T47D (cell line): ENCODE measurements at regions not wholly inside any gene's neighbourhood (a gene's known extent, or its start where the extent isn't known, plus 50 kb on each side); places are given as distances from the start of the nearest gene placed in this dataset.
"Not testable (repeated sequence)": the region's sequence is repeated elsewhere in the genome, so short reads cannot be mapped to it uniquely, and the experiment has no call there.

Experiments
- DNase-seq, 2 experiments: peaks; one replicate each; pipeline versions ENCODE4 v3.0.0 to v3.0.0-alpha.2; 2011 to 2012; ENCODE audit warnings: low read depth in 1 of 2, low spot score in 1 of 2
- JUND ChIP-seq: IDR thresholded peaks from 2 replicates; pipeline ENCODE4 v1.6.1; 2012; ENCODE audit warnings: low read depth
- in situ Hi-C: cut with HindIII; loops from 2 replicates; pipeline ENCODE4 v1.10.0; 2016; ENCODE audit warnings: low sequenced_read_pairs, low pct_unique_long_range_greater_than_20kb

GRCh38 chr7:110264288-110264687 lies 826.6 kb upstream of the LRRN3 start:
- in situ Hi-C loops, result no loop called here
- DNase-seq, result no peak
- TF ChIP-seq JUND, result no peak

- peak in 1 of 2 experiments; percentile 96 for DNase-seq
- in situ Hi-C loops, result no loop called here
- TF ChIP-seq JUND, result peak; percentile 88; the same call in 1 of the 2 replicates
Observed at GRCh38 chr7:110281362-110281761, 809.6 kb upstream of the LRRN3 start.

- in situ Hi-C loops, result no loop called here
- peak; percentile 80; the same call in 1 of the 2 replicates for TF ChIP-seq JUND
- DNase-seq, result peak in 1 of 2 experiments; percentile 96
Observed at GRCh38 chr7:110283056-110283455, 807.9 kb upstream of the LRRN3 start.

DNA sequence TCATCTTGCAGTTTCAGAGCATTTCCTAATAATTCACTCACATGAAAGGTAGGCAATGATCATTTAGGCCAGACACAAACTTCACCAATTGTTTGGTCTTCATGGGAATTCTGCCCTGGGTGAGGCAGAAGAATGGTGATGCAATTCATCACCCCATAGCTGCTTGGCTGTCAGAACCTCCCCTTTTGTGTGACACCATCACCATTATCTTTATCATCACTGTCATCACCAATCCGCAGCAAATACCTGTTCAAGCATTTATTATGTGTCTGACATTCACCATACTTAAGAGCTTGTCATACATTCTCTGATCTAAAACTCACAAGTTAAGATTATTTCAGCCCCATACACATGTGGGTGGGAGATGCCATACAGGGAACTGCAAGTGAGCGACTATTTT lies 799.5 kb upstream of the LRRN3 start:
- TF ChIP-seq JUND, result no peak
- DNase-seq, result no peak
- in situ Hi-C loops, result no loop called here

DNA sequence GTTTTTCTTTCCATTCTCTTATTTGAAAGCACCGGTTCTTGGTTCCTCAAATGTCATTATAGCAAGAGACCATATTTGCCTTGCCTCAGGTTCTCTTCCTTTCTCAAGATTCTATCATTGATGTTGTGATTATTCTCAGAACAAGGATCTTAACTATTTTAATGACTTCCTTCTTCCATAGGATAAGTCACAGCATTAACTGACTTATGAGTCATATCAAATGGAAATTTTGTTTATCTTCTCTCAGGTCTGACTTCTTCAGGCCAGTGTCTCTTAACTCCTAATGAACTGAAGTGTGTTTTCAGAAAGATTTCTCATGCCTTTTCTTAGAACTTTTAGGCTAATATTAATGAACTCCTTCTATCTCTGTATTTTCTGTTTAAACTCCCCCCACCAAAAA lies 794.6 kb upstream of the LRRN3 start:
- TF ChIP-seq JUND, result no peak
- in situ Hi-C loops, result no loop called here
- DNase-seq, result no peak

DNA sequence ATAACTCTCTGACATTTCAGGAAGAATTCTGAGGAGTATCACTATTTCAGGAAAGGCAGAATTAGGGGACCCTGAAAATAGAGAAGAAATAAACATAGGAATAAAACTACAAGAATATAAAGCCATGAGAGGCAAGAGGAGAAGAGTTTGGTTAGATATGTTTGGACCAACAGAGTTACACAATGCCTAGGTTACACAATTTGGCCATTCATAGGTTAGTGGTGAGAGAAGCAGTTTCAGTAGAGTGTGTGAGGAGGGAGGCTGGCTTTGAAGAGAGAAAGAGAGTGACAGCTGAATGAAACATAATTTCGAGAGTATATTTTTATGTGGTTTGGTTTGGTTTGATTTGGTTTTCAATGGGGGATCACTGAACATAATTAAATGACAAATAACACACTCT lies 783.2 kb upstream of the LRRN3 start:
- TF ChIP-seq JUND, result no peak
- DNase-seq, result no peak
- in situ Hi-C loops, result no loop called here

DNA sequence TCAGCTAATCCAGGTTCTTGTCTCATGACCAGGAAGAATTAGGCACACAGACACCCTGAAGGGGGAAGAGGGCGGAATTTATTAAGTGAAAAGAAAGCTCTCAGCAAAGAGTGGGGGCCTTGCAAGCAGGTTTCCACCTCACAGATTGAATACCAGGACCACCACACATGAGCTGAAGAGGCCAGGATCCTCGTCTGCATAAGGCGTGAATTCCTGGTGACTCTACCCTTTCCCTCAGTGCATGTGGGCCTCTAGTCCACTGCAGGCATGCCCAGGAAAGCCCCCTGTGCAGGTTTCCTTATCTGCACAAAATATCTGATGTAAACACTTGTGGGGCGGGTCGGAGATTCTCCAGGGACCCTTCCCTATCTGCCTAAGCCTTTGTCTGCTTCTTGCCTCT lies 782.1 kb upstream of the LRRN3 start:
- in situ Hi-C loops, result no loop called here
- TF ChIP-seq JUND, result no peak

GRCh38 chr7:110309941-110310340 lies 781.0 kb upstream of the LRRN3 start:
- no peak for DNase-seq
- TF ChIP-seq JUND, result no peak
- in situ Hi-C loops, result no loop called here

More for the DNA sequence above, 782.1 kb upstream of the LRRN3 start:
- DNase-seq, result no peak

DNA sequence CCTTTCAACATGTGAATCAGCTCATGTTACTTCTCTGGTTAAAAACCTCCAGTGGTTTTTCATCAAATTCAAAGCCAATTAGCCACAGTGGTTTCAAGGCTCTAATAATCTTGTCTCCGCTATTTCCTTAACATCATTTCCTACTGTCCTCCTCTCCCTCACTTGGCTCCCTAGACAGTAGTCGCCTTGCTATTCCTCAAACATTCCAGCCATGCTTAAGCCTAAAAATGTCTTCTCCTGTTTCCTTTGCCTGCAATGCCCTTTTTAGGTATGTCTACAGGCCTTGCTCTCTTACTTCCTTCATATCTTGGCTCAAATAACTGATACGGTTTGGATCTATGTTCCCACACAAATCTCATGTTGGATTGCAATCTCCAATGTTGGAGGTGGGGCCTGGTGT lies 779.4 kb upstream of the LRRN3 start:
- in situ Hi-C loops, result no loop called here
- DNase-seq, result no peak
- no peak for TF ChIP-seq JUND

GRCh38 chr7:110317541-110318265 lies 773.2 kb upstream of the LRRN3 start:
- no peak for DNase-seq
- in situ Hi-C loops, result no loop called here
- no peak for TF ChIP-seq JUND

GRCh38 chr7:110320285-110320684 lies 770.6 kb upstream of the LRRN3 start:
- in situ Hi-C loops, DNase-seq: not testable (repeated sequence)

- TF ChIP-seq JUND, result no peak
- no peak for DNase-seq
- in situ Hi-C loops, result no loop called here
Observed at GRCh38 chr7:110322796-110323195, 768.1 kb upstream of the LRRN3 start.

- TF ChIP-seq JUND, result no peak
Observed at GRCh38 chr7:110326966-110327365, 764.0 kb upstream of the LRRN3 start.

GRCh38 chr7:110336423-110336822 lies 754.5 kb upstream of the LRRN3 start:
- no peak for TF ChIP-seq JUND
- no peak for DNase-seq
- in situ Hi-C loops, result no loop called here

More at GRCh38 chr7:110326966-110327365, 764.0 kb upstream of the LRRN3 start:
- DNase-seq, result no peak
- in situ Hi-C loops, result no loop called here
